ENCODE measurements at regions not wholly inside any gene's neighbourhood (a gene's known extent, or its start where the extent isn't known, plus 50 kb on each side); places are given as distances from the start of the nearest gene placed in this dataset.

GRCh38 chr11:97610000-97610399, 1220.2 kb downstream of the JRKL start:
- H3K4me3 ChIP-seq (ENCODE audit: insufficient read depth, low read length, poor library complexity, severe bottlenecking): no peak overlapping the region
- H3K9me3 ChIP-seq (ENCODE audit: insufficient read depth, low read length): no peaks in the 10 kb centered on the region
- no peak overlapping the region for H3K27ac ChIP-seq (ENCODE audit: low read depth, low read length)
- no peak overlapping the region for H2AFZ ChIP-seq (ENCODE audit: low read depth, low read length, severe bottlenecking)
- no peaks in the 10 kb centered on the region for H4K20me1 ChIP-seq (ENCODE audit: low read depth, low read length)
- no peak overlapping the region for H3K4me2 ChIP-seq (ENCODE audit: low read depth, low read length, poor library complexity, severe bottlenecking)
- no peaks in the 10 kb centered on the region for H3F3A ChIP-seq (ENCODE audit: insufficient read depth)
- no peaks in the 10 kb centered on the region for H3K36me3 ChIP-seq (ENCODE audit: low read length)
- no peaks in the 10 kb centered on the region for H3K79me2 ChIP-seq (ENCODE audit: insufficient read depth, low read length)
- no peaks in the 10 kb centered on the region for H3K9me2 ChIP-seq (replicated peaks; ENCODE audit: insufficient read depth, low read length)
- TF ChIP-seq EZH2phosphoT487 (conservative IDR thresholded peaks at IDR 0.05; ENCODE audit: low read length) (no peak), CTCF (IDR thresholded peaks at IDR 0.05; ENCODE audit: insufficient read depth, low read length, poor library complexity, severe bottlenecking) (no peak)
- H3K27me3 ChIP-seq (ENCODE audit: low read length): no peaks in the 10 kb centered on the region
- H3K9ac ChIP-seq (ENCODE audit: low read length): no peak overlapping the region

GRCh38 chr11:97610854-97611253, 1221.0 kb downstream of the JRKL start:
- no peaks in the 10 kb centered on the region for H3F3A ChIP-seq (ENCODE audit: insufficient read depth)
- H3K27ac ChIP-seq (ENCODE audit: low read depth, low read length): no peak overlapping the region
- H3K9me3 ChIP-seq (ENCODE audit: insufficient read depth, low read length): no peaks in the 10 kb centered on the region
- H4K20me1 ChIP-seq (ENCODE audit: low read depth, low read length): no peaks in the 10 kb centered on the region
- H3K4me2 ChIP-seq (ENCODE audit: low read depth, low read length, poor library complexity, severe bottlenecking): no peak overlapping the region
- TF ChIP-seq CTCF (IDR thresholded peaks at IDR 0.05; ENCODE audit: insufficient read depth, low read length, poor library complexity, severe bottlenecking) (no peak), EZH2phosphoT487 (conservative IDR thresholded peaks at IDR 0.05; ENCODE audit: low read length) (no peak)
- no peaks in the 10 kb centered on the region for H3K36me3 ChIP-seq (ENCODE audit: low read length)
- no peak overlapping the region for H2AFZ ChIP-seq (ENCODE audit: low read depth, low read length, severe bottlenecking)
- H3K79me2 ChIP-seq (ENCODE audit: insufficient read depth, low read length): no peaks in the 10 kb centered on the region
- no peak overlapping the region for H3K9ac ChIP-seq (ENCODE audit: low read length)
- no peaks in the 10 kb centered on the region for H3K9me2 ChIP-seq (replicated peaks; ENCODE audit: insufficient read depth, low read length)
- no peaks in the 10 kb centered on the region for H3K27me3 ChIP-seq (ENCODE audit: low read length)
- H3K4me3 ChIP-seq (ENCODE audit: insufficient read depth, low read length, poor library complexity, severe bottlenecking): no peak overlapping the region

DNA sequence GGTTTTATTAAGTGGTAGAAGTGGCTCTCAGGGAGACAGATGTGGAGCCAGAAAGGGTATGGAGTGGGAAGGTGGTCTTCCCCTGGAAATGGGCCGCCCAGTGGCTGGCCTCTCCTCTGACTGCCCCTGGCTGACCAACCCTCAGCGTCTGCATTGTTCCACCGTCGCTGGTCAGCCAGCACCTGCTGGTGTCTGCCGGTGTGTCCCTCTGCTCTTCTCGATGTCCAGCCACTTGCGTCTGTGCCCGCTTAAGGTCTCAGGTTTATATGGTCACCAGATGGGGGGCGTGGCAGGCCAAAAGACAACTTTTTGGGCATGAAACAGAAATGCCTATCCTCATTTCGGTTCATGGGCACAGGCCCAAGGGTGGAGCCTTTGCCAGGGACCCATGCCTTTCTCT, 1221.5 kb downstream of the JRKL start:
- TF ChIP-seq CTCF (IDR thresholded peaks at IDR 0.05; ENCODE audit: insufficient read depth, low read length, poor library complexity, severe bottlenecking) (no peak), EZH2phosphoT487 (conservative IDR thresholded peaks at IDR 0.05; ENCODE audit: low read length) (no peak)
- Histone ChIP-seq H3K9me3 (ENCODE audit: insufficient read depth, low read length) (no peaks in the 10 kb centered on the region), H2AFZ (ENCODE audit: low read depth, low read length, severe bottlenecking) (no peak overlapping the region), H4K20me1 (ENCODE audit: low read depth, low read length) (no peaks in the 10 kb centered on the region), H3K9me2 (replicated peaks; ENCODE audit: insufficient read depth, low read length) (no peaks in the 10 kb centered on the region), H3K79me2 (ENCODE audit: insufficient read depth, low read length) (no peaks in the 10 kb centered on the region), H3K4me2 (ENCODE audit: low read depth, low read length, poor library complexity, severe bottlenecking) (no peak overlapping the region), H3F3A (ENCODE audit: insufficient read depth) (no peaks in the 10 kb centered on the region), H3K36me3 (ENCODE audit: low read length) (no peaks in the 10 kb centered on the region), H3K4me3 (ENCODE audit: insufficient read depth, low read length, poor library complexity, severe bottlenecking) (no peak overlapping the region), H3K27me3 (ENCODE audit: low read length) (no peaks in the 10 kb centered on the region), H3K9ac (ENCODE audit: low read length) (no peak overlapping the region), H3K27ac (ENCODE audit: low read depth, low read length) (no peak overlapping the region)

- TF ChIP-seq EZH2phosphoT487 (conservative IDR thresholded peaks at IDR 0.05; ENCODE audit: low read length) (no peak), CTCF (IDR thresholded peaks at IDR 0.05; ENCODE audit: insufficient read depth, low read length, poor library complexity, severe bottlenecking) (no peak)
- Histone ChIP-seq H3K9ac (ENCODE audit: low read length) (no peak overlapping the region), H3F3A (ENCODE audit: insufficient read depth) (no peaks in the 10 kb centered on the region), H4K20me1 (ENCODE audit: low read depth, low read length) (no peaks in the 10 kb centered on the region), H3K4me3 (ENCODE audit: insufficient read depth, low read length, poor library complexity, severe bottlenecking) (no peak overlapping the region), H3K36me3 (ENCODE audit: low read length) (no peaks in the 10 kb centered on the region), H3K27ac (ENCODE audit: low read depth, low read length) (no peak overlapping the region), H3K27me3 (ENCODE audit: low read length) (no peaks in the 10 kb centered on the region), H2AFZ (ENCODE audit: low read depth, low read length, severe bottlenecking) (no peak overlapping the region), H3K79me2 (ENCODE audit: insufficient read depth, low read length) (no peaks in the 10 kb centered on the region), H3K4me2 (ENCODE audit: low read depth, low read length, poor library complexity, severe bottlenecking) (no peak overlapping the region), H3K9me3 (ENCODE audit: insufficient read depth, low read length) (no peaks in the 10 kb centered on the region), H3K9me2 (replicated peaks; ENCODE audit: insufficient read depth, low read length) (no peaks in the 10 kb centered on the region)
Measured at GRCh38 chr11:97614606-97615005, 1224.8 kb downstream of the JRKL start.
